ENCODE measurements at regions not wholly inside any gene's neighbourhood (a gene's known extent, or its start where the extent isn't known, plus 50 kb on each side); places are given as distances from the start of the nearest gene placed in this dataset.
"Not testable (repeated sequence)": the region's sequence is repeated elsewhere in the genome, so short reads cannot be mapped to it uniquely, and the experiment has no call there.

DNA sequence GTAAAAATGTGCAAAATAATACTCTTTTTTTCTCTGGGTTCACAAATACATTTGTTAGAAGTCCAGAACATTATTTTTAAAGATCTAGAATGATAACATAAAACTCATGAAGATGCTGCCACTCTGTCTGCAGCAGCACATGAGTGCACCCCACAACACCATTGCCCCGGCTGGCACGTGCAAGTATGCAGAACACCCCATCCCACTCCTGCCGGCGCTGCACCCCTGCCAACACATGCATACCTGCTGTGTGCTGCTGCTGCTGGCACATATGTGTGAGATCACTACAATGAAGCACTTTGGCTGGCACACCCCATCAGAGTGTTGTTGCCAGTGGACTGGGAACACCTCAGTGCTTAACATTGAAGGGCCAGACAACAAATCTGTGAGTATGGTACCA is 129.1 kb downstream of the CCT8L2 start:
- H3K27me3 ChIP-seq (ENCODE audit: control insufficient read depth in 4 of 4, insufficient read depth in 4 of 4, low read length in 3 of 4); H3K4me3 ChIP-seq (ENCODE audit: low read depth in 1 of 3, low read length in 3 of 3); H3K27ac ChIP-seq (ENCODE audit: low read depth in 1 of 2, low read length in 2 of 2); H3K9me3 ChIP-seq (ENCODE audit: control insufficient read depth in 4 of 4, low read length in 3 of 4); H3K4me1 ChIP-seq (ENCODE audit: control insufficient read depth in 4 of 4, insufficient read depth in 4 of 4, low read length in 3 of 4); H3K9ac ChIP-seq (ENCODE audit: low read depth in 1 of 2, low read length in 2 of 2); DNase-seq (ENCODE audit: low spot score); H3K36me3 ChIP-seq (ENCODE audit: control insufficient read depth in 4 of 4, insufficient read depth in 3 of 4, low read depth in 1 of 4, low read length in 3 of 4): not testable (repeated sequence)
- WGBS, result 79% methylated on average over 4 of the region's 4 CpGs

DNA sequence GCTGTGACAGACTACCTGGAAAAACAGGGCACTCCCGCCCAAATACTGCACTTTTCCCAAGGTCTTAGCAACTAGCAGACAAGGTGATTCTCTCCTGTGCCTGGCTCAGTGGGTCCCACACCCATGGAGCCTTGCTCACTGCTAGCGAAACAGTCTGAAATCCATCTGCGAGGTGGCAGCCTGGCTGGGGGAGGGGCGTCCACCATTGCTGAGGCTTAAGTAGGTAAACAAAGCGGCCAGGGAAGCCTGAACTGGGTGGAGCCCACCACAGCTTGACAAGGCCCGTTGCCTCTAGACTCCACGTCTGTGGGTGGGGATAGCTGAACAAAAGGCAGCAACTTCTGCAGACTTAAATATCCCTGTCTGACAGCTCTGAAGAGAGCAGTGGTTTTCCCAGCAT is 145.2 kb downstream of the CCT8L2 start:
- H3K4me3 ChIP-seq (ENCODE audit: low read depth in 1 of 3, low read length in 3 of 3), result not testable (repeated sequence)

DNA sequence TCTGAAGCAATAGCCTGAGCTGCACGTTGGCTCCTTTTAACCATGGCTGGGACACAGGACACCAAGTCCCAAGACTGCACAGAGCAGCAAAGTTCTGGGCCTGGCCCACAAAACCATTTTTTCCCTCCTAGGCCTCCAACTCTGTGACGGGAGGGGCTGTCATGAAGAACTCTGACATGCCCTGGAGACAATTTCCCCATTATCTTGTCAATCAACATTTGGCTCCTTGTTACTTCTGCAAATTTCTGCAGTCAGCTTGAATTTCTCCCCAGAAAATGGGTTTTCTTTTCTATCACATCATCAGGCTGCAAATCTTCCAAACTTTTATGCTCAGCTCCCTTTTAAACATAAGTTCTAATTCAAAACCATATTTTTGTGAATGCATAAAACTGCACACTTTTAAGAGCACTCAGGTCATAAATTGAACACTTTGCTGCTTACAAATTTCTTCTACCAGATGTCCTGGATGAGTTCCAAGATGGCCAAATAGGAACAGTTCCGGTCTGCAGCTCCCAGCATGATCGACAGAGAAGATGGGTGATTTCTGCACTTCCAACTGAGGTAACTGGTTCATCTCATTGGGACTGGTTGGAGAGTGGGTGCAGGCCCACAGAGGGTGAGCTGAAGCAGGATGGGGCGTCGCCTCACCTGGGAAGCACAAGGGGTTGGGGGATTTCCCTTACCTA is 145.7 kb downstream of the CCT8L2 start:
- not testable (repeated sequence) for H3K36me3 ChIP-seq (ENCODE audit: control insufficient read depth in 4 of 4, insufficient read depth in 3 of 4, low read depth in 1 of 4, low read length in 3 of 4); H3K4me3 ChIP-seq (ENCODE audit: low read depth in 1 of 3, low read length in 3 of 3); DNase-seq (ENCODE audit: low spot score); H3K4me1 ChIP-seq (ENCODE audit: control insufficient read depth in 4 of 4, insufficient read depth in 4 of 4, low read length in 3 of 4); H3K27ac ChIP-seq (ENCODE audit: low read depth in 1 of 2, low read length in 2 of 2); H3K9ac ChIP-seq (ENCODE audit: low read depth in 1 of 2, low read length in 2 of 2); H3K27me3 ChIP-seq (ENCODE audit: control insufficient read depth in 4 of 4, insufficient read depth in 4 of 4, low read length in 3 of 4); H3K9me3 ChIP-seq (ENCODE audit: control insufficient read depth in 4 of 4, low read length in 3 of 4)
- 57% methylated on average over 6 of the region's 6 CpGs for WGBS

More for the DNA sequence above, 145.2 kb downstream of the CCT8L2 start:
- not testable (repeated sequence) for H3K9me3 ChIP-seq (ENCODE audit: control insufficient read depth in 4 of 4, low read length in 3 of 4); H3K4me1 ChIP-seq (ENCODE audit: control insufficient read depth in 4 of 4, insufficient read depth in 4 of 4, low read length in 3 of 4); H3K27me3 ChIP-seq (ENCODE audit: control insufficient read depth in 4 of 4, insufficient read depth in 4 of 4, low read length in 3 of 4); DNase-seq (ENCODE audit: low spot score); H3K27ac ChIP-seq (ENCODE audit: low read depth in 1 of 2, low read length in 2 of 2); H3K36me3 ChIP-seq (ENCODE audit: control insufficient read depth in 4 of 4, insufficient read depth in 3 of 4, low read depth in 1 of 4, low read length in 3 of 4); H3K9ac ChIP-seq (ENCODE audit: low read depth in 1 of 2, low read length in 2 of 2)
- 44% methylated on average over 7 of the region's 7 CpGs for WGBS

DNA sequence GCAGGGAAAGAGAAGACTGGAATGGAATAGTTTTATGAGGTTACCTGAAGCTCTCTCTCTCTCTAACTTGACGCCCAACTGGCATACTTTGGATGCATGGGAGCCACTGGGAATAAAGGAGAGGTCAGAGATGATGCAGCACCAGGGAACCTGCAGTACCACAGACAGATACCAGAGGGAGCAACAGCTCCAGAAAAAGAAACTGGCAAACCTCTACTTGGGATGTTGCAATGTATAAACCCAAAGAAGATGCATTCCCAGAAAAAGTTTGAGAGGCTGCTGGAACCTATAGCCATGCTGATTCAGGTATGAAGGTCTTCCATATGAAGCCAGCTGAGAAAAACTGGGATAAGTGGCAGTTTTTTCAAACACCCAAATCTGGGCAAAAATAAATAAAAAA is 151.6 kb downstream of the CCT8L2 start:
- 3% methylated on average over 1 of the region's 1 CpG for WGBS
- H3K9ac ChIP-seq (ENCODE audit: low read depth in 1 of 2, low read length in 2 of 2); H3K9me3 ChIP-seq (ENCODE audit: control insufficient read depth in 4 of 4, low read length in 3 of 4); H3K27me3 ChIP-seq (ENCODE audit: control insufficient read depth in 4 of 4, insufficient read depth in 4 of 4, low read length in 3 of 4); H3K4me3 ChIP-seq (ENCODE audit: low read depth in 1 of 3, low read length in 3 of 3); H3K27ac ChIP-seq (ENCODE audit: low read depth in 1 of 2, low read length in 2 of 2); H3K4me1 ChIP-seq (ENCODE audit: control insufficient read depth in 4 of 4, insufficient read depth in 4 of 4, low read length in 3 of 4); H3K36me3 ChIP-seq (ENCODE audit: control insufficient read depth in 4 of 4, insufficient read depth in 3 of 4, low read depth in 1 of 4, low read length in 3 of 4); DNase-seq (ENCODE audit: low spot score): not testable (repeated sequence)
- TF ChIP-seq RAD21 (IDR thresholded peaks at IDR 0.05), result peak; percentile 36 to 51
- TF ChIP-seq, protein P1, sequence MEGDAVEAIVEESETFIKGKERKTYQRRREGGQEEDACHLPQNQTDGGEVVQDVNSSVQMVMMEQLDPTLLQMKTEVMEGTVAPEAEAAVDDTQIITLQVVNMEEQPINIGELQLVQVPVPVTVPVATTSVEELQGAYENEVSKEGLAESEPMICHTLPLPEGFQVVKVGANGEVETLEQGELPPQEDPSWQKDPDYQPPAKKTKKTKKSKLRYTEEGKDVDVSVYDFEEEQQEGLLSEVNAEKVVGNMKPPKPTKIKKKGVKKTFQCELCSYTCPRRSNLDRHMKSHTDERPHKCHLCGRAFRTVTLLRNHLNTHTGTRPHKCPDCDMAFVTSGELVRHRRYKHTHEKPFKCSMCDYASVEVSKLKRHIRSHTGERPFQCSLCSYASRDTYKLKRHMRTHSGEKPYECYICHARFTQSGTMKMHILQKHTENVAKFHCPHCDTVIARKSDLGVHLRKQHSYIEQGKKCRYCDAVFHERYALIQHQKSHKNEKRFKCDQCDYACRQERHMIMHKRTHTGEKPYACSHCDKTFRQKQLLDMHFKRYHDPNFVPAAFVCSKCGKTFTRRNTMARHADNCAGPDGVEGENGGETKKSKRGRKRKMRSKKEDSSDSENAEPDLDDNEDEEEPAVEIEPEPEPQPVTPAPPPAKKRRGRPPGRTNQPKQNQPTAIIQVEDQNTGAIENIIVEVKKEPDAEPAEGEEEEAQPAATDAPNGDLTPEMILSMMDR (IDR thresholded peaks at IDR 0.05; ENCODE audit: low read depth, low read length, missing input control), result peak; percentile 8

DNA sequence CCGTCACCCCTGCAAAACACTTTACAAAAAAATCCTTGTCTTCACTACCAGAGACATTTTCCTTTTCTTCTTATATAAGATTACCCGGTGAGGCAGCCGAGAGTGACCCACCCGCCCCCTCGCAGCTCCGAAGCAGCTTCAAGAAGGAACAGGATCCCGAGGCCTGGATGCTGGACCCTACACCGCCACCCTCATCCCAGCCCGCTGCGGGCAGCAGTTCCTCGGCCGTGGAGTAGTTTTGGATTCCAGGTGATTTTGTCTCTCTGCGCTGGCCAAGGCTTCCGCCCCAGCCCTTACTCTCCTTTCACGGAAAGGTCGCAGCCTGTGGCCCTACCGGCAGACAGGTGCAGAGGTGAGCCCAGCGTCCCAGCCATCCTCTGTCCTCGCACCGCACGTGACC is 169.1 kb downstream of the CCT8L2 start:
- H3K9ac ChIP-seq (ENCODE audit: low read depth in 1 of 2, low read length in 2 of 2); DNase-seq (ENCODE audit: low spot score); H3K9me3 ChIP-seq (ENCODE audit: control insufficient read depth in 4 of 4, low read length in 3 of 4); H3K4me3 ChIP-seq (ENCODE audit: low read depth in 1 of 3, low read length in 3 of 3); H3K36me3 ChIP-seq (ENCODE audit: control insufficient read depth in 4 of 4, insufficient read depth in 3 of 4, low read depth in 1 of 4, low read length in 3 of 4); H3K27me3 ChIP-seq (ENCODE audit: control insufficient read depth in 4 of 4, insufficient read depth in 4 of 4, low read length in 3 of 4); H3K27ac ChIP-seq (ENCODE audit: low read depth in 1 of 2, low read length in 2 of 2); H3K4me1 ChIP-seq (ENCODE audit: control insufficient read depth in 4 of 4, insufficient read depth in 4 of 4, low read length in 3 of 4): not testable (repeated sequence)
- 78% methylated on average over 21 of the region's 21 CpGs for WGBS

DNA sequence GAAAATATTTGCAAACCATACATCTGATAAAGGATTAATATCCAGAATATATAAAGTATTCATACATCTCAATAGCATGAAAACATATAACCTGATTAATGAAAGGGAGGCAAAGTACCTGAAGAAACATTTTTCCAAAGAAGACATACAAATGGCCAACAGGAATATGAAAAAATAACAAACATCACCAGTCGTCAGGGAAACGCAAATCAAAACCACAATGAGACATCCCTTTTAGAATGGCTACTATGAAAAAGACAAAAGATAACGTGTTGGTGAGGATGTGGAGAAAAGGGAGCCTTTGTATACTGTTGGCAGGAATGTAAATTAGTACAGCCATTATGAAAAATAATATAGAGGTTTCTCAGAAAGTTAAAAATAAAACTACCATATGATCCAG is 175.1 kb downstream of the CCT8L2 start:
- DNase-seq (ENCODE audit: low spot score); H3K4me1 ChIP-seq (ENCODE audit: control insufficient read depth in 4 of 4, insufficient read depth in 4 of 4, low read length in 3 of 4); H3K9me3 ChIP-seq (ENCODE audit: control insufficient read depth in 4 of 4, low read length in 3 of 4); H3K27ac ChIP-seq (ENCODE audit: low read depth in 1 of 2, low read length in 2 of 2); H3K9ac ChIP-seq (ENCODE audit: low read depth in 1 of 2, low read length in 2 of 2); H3K4me3 ChIP-seq (ENCODE audit: low read depth in 1 of 3, low read length in 3 of 3); H3K27me3 ChIP-seq (ENCODE audit: control insufficient read depth in 4 of 4, insufficient read depth in 4 of 4, low read length in 3 of 4); H3K36me3 ChIP-seq (ENCODE audit: control insufficient read depth in 4 of 4, insufficient read depth in 3 of 4, low read depth in 1 of 4, low read length in 3 of 4): not testable (repeated sequence)
- WGBS, result 42% methylated on average over 3 of the region's 3 CpGs

DNA sequence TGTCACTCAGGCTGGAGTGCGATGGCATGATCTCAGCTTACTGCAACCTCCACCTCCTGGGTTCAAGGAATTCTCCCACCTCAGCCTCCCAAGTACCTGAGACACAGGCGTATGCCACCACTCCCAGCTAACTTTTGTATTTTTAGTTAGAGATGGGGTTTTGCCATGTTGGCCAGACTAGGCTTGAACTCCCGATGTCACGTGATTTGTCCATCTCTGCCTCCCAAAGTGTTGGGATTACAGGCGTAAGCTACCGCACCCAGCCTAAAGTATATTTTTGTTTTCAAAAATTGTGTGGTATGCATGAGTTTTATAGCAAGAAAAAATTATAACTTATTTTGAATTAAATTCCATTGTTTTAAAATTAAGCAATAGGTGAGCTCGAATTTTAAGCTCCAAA is 188.0 kb downstream of the CCT8L2 start:
- H3K27ac ChIP-seq (ENCODE audit: low read depth in 1 of 2, low read length in 2 of 2); H3K9ac ChIP-seq (ENCODE audit: low read depth in 1 of 2, low read length in 2 of 2); H3K4me3 ChIP-seq (ENCODE audit: low read depth in 1 of 3, low read length in 3 of 3); DNase-seq (ENCODE audit: low spot score); H3K27me3 ChIP-seq (ENCODE audit: control insufficient read depth in 4 of 4, insufficient read depth in 4 of 4, low read length in 3 of 4); H3K4me1 ChIP-seq (ENCODE audit: control insufficient read depth in 4 of 4, insufficient read depth in 4 of 4, low read length in 3 of 4); H3K9me3 ChIP-seq (ENCODE audit: control insufficient read depth in 4 of 4, low read length in 3 of 4); H3K36me3 ChIP-seq (ENCODE audit: control insufficient read depth in 4 of 4, insufficient read depth in 3 of 4, low read depth in 1 of 4, low read length in 3 of 4): not testable (repeated sequence)
- 77% methylated on average over 7 of the region's 7 CpGs for WGBS

DNA sequence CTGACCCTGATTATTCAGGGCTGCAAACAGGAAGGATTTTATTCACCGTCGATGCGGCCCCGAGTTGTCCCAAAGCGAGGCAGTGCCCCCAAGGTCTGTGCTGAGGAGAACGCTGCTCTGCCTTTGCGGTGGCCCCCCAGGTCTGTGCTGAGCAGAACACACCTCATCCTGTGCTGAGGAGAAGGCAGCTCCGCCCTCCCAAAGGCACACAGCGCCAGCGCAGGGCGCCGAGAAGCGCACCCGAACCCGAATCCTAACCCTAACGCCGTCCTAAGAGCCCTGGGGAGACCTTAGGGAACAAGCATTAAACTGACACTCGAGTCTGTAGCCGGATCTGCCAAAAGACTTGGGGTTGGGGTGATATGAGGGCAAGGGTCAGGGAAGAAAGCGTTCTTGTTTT is 188.9 kb downstream of the CCT8L2 start:
- H3K27ac ChIP-seq (ENCODE audit: low read depth in 1 of 2, low read length in 2 of 2); H3K4me1 ChIP-seq (ENCODE audit: control insufficient read depth in 4 of 4, insufficient read depth in 4 of 4, low read length in 3 of 4); H3K27me3 ChIP-seq (ENCODE audit: control insufficient read depth in 4 of 4, insufficient read depth in 4 of 4, low read length in 3 of 4); H3K36me3 ChIP-seq (ENCODE audit: control insufficient read depth in 4 of 4, insufficient read depth in 3 of 4, low read depth in 1 of 4, low read length in 3 of 4); DNase-seq (ENCODE audit: low spot score); H3K9ac ChIP-seq (ENCODE audit: low read depth in 1 of 2, low read length in 2 of 2); H3K4me3 ChIP-seq (ENCODE audit: low read depth in 1 of 3, low read length in 3 of 3); H3K9me3 ChIP-seq (ENCODE audit: control insufficient read depth in 4 of 4, low read length in 3 of 4): not testable (repeated sequence)
- WGBS, result 58% methylated on average over 20 of the region's 20 CpGs

Data from liver (tissue), 8 donors.